GM23338 (cell line): ENCODE measurements at regions not wholly inside any gene's neighbourhood (a gene's known extent, or its start where the extent isn't known, plus 50 kb on each side); places are given as distances from the start of the nearest gene placed in this dataset.

Source experiments
- CREB1 ChIP-seq: fragments of 250-450 bp; sonication (Bioruptor Pico); IDR thresholded peaks from 2 replicates; pipeline ENCODE4 v1.5.0; 2020; ENCODE audit warnings: low read depth, mild to moderate bottlenecking, moderate library complexity
- EZH2 ChIP-seq: fragments of 200-600 bp; sonication (generic); IDR thresholded peaks from one replicate; pipeline ENCODE4 v1.8.0; 2017; ENCODE audit warnings: antibody characterized with exemption, mild to moderate bottlenecking, low read depth; ENCODE audit not compliant: unreplicated experiment
- EZH2phosphoT487 ChIP-seq: fragments of 200-600 bp; sonication (generic); IDR thresholded peaks from one replicate; pipeline ENCODE4 v1.8.1; 2018; ENCODE audit warnings: antibody characterized with exemption; ENCODE audit not compliant: unreplicated experiment
- JUNB ChIP-seq: IDR thresholded peaks from one replicate; pipeline ENCODE4 v1.6.1; 2016; ENCODE audit warnings: antibody characterized with exemption; ENCODE audit not compliant: unreplicated experiment
- NANOG ChIP-seq: IDR thresholded peaks from 2 replicates; pipeline ENCODE4 v1.6.1; 2016; ENCODE audit warnings: antibody characterized with exemption, borderline replicate concordance
- POLR2AphosphoS5 ChIP-seq: IDR thresholded peaks from 2 replicates; pipeline ENCODE4 v1.6.1; 2016; ENCODE audit warnings: antibody characterized with exemption, low read depth
- STAT1 ChIP-seq: IDR thresholded peaks from one replicate; pipeline ENCODE4 v1.6.1; 2016; ENCODE audit warnings: antibody characterized with exemption; ENCODE audit not compliant: unreplicated experiment
- ZNF114 ChIP-seq: fragments of 250-450 bp; sonication (Bioruptor Pico); IDR thresholded peaks from 2 replicates; pipeline ENCODE4 v1.5.0; 2020; ENCODE audit warnings: mild to moderate bottlenecking, moderate library complexity
- TF ChIP-seq, protein P1 (sequence below), 2 experiments: fragments of 200-600 bp in 1 of 2; sonication (generic) in 1 of 2; conservative IDR thresholded peaks; 2 replicates each; pipeline versions ENCODE4 v1.5.1 to v1.6.1; 2016 to 2017; ENCODE audit warnings: antibody characterized with exemption in 2 of 2, low read depth in 2 of 2, mild to moderate bottlenecking in 2 of 2, moderate library complexity in 1 of 2
- TF ChIP-seq, protein P2 (sequence below): IDR thresholded peaks from one replicate; pipeline ENCODE4 v1.6.1; 2018; ENCODE audit warnings: antibody characterized with exemption; ENCODE audit not compliant: unreplicated experiment
- TF ChIP-seq, protein P3 (sequence below): IDR thresholded peaks from 2 replicates; pipeline ENCODE4 v1.6.1; 2016; ENCODE audit warnings: antibody characterized with exemption

DNA sequence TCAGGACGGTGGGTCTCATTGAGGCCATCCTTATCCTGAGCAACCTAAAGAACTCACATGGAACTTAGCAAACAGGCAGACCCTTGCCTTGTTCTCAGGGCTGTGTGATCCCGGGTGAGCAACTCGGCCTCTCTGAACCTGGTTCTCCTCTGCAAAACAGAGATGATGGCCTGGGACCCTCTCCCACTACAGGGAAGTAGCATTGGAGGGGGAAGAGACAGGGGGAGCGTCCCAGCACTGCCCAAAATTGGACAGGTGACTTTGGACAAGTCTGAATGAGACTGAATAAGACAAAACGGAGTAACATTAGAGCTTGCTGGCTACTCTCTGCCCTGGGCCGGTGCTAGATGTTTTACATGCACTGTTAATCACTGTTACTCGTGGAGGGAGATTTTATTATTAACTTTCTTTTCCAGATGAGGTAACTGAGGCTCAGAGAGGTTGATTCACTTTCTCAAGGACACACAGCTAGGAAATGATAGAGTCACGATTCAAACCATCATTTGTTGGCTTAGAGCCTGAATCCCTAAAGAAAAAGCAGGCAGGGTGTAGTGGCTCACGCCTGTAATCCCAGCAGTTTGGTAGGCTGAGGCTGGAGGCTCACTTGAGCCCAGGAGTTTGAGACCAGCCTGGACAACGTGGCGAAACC, 136.4 kb downstream of the C9orf50 start:
- TF ChIP-seq, protein P1, sequence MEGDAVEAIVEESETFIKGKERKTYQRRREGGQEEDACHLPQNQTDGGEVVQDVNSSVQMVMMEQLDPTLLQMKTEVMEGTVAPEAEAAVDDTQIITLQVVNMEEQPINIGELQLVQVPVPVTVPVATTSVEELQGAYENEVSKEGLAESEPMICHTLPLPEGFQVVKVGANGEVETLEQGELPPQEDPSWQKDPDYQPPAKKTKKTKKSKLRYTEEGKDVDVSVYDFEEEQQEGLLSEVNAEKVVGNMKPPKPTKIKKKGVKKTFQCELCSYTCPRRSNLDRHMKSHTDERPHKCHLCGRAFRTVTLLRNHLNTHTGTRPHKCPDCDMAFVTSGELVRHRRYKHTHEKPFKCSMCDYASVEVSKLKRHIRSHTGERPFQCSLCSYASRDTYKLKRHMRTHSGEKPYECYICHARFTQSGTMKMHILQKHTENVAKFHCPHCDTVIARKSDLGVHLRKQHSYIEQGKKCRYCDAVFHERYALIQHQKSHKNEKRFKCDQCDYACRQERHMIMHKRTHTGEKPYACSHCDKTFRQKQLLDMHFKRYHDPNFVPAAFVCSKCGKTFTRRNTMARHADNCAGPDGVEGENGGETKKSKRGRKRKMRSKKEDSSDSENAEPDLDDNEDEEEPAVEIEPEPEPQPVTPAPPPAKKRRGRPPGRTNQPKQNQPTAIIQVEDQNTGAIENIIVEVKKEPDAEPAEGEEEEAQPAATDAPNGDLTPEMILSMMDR (conservative IDR thresholded peaks at IDR 0.05; ENCODE audit: low read depth in 2 of 2), result no peak
- TF ChIP-seq, protein P2, sequence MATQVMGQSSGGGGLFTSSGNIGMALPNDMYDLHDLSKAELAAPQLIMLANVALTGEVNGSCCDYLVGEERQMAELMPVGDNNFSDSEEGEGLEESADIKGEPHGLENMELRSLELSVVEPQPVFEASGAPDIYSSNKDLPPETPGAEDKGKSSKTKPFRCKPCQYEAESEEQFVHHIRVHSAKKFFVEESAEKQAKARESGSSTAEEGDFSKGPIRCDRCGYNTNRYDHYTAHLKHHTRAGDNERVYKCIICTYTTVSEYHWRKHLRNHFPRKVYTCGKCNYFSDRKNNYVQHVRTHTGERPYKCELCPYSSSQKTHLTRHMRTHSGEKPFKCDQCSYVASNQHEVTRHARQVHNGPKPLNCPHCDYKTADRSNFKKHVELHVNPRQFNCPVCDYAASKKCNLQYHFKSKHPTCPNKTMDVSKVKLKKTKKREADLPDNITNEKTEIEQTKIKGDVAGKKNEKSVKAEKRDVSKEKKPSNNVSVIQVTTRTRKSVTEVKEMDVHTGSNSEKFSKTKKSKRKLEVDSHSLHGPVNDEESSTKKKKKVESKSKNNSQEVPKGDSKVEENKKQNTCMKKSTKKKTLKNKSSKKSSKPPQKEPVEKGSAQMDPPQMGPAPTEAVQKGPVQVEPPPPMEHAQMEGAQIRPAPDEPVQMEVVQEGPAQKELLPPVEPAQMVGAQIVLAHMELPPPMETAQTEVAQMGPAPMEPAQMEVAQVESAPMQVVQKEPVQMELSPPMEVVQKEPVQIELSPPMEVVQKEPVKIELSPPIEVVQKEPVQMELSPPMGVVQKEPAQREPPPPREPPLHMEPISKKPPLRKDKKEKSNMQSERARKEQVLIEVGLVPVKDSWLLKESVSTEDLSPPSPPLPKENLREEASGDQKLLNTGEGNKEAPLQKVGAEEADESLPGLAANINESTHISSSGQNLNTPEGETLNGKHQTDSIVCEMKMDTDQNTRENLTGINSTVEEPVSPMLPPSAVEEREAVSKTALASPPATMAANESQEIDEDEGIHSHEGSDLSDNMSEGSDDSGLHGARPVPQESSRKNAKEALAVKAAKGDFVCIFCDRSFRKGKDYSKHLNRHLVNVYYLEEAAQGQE, result no peak
- TF ChIP-seq ZNF114 (CRISPR knock-in tag) (no peak), POLR2AphosphoS5 (no peak), EZH2 (no peak), EZH2phosphoT487 (no peak), JUNB (no peak), CREB1 (CRISPR knock-in tag) (no peak), STAT1 (no peak), NANOG (no peak)
- TF ChIP-seq, protein P3, sequence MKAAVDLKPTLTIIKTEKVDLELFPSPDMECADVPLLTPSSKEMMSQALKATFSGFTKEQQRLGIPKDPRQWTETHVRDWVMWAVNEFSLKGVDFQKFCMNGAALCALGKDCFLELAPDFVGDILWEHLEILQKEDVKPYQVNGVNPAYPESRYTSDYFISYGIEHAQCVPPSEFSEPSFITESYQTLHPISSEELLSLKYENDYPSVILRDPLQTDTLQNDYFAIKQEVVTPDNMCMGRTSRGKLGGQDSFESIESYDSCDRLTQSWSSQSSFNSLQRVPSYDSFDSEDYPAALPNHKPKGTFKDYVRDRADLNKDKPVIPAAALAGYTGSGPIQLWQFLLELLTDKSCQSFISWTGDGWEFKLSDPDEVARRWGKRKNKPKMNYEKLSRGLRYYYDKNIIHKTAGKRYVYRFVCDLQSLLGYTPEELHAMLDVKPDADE, result no peak
